Prostate gland (tissue), 2 donors: ENCODE measurements at regions not wholly inside any gene's neighbourhood (a gene's known extent, or its start where the extent isn't known, plus 50 kb on each side); places are given as distances from the start of the nearest gene placed in this dataset.

ENCODE experiments used
- DNase-seq: peaks from one replicate; pipeline ENCODE4 v3.0.0-alpha.2; 2019; ENCODE audit warnings: low spot score
- H3K27ac ChIP-seq, 2 donors: fragments of 200-600 bp; sonication (generic); 2 replicates each; pipeline ENCODE4 v1.5.1; 2017 to 2019
- H3K27me3 ChIP-seq: fragments of 200-600 bp; sonication (generic); replicated peaks from 2 replicates; pipeline ENCODE4 v1.5.1; 2019; ENCODE audit not compliant: insufficient read depth
- H3K36me3 ChIP-seq, 2 donors: fragments of 200-600 bp; sonication (generic); 1 replicate in 1 of 2; 2 replicates in 1 of 2; pipeline versions ENCODE4 v1.5.1 to v1.8.1; 2017 to 2019
- H3K4me1 ChIP-seq: fragments of 200-600 bp; sonication (generic); replicated peaks from 2 replicates; pipeline ENCODE4 v1.5.1; 2019
- H3K4me3 ChIP-seq, 2 donors: fragments of 200-600 bp; sonication (generic); 2 replicates each; pipeline ENCODE4 v1.5.1; 2017 to 2019
- H3K9me3 ChIP-seq: fragments of 200-600 bp; sonication (generic); 2 replicates; pipeline ENCODE4 v1.5.1; 2017
- CTCF ChIP-seq, 4 experiments: fragments of 200-600 bp in 2 of 4; fragments of 450-650 bp in 2 of 4; sonication (generic) in 2 of 4; IDR thresholded peaks; 1 replicate in 3 of 4; 2 replicates in 1 of 4; pipeline ENCODE4 v1.5.1; 2016 to 2019; ENCODE audit warnings: antibody characterized with exemption in 4 of 4, mild to moderate bottlenecking in 2 of 4, moderate library complexity in 2 of 4
- POLR2A ChIP-seq: fragments of 450-650 bp; IDR thresholded peaks from one replicate; pipeline ENCODE4 v1.6.1; 2016; ENCODE audit warnings: antibody characterized with exemption, mild to moderate bottlenecking
- POLR2AphosphoS5 ChIP-seq: sonication (generic); formaldehyde crosslinking; IDR thresholded peaks from one replicate; pipeline ENCODE4 v1.6.1; 2017; ENCODE audit warnings: antibody characterized with exemption
- WGBS: methylation state at CpG from one replicate; pipeline ENCODE4 v1.1.5; 2018; 5-methylcytosine and 5-hydroxymethylcytosine counted together
- intact Hi-C: fragments of 100-400 bp; cut with DNase I; formaldehyde crosslinking; loops from one replicate; pipeline ENCODE4 v1.14.2; 2022

DNA sequence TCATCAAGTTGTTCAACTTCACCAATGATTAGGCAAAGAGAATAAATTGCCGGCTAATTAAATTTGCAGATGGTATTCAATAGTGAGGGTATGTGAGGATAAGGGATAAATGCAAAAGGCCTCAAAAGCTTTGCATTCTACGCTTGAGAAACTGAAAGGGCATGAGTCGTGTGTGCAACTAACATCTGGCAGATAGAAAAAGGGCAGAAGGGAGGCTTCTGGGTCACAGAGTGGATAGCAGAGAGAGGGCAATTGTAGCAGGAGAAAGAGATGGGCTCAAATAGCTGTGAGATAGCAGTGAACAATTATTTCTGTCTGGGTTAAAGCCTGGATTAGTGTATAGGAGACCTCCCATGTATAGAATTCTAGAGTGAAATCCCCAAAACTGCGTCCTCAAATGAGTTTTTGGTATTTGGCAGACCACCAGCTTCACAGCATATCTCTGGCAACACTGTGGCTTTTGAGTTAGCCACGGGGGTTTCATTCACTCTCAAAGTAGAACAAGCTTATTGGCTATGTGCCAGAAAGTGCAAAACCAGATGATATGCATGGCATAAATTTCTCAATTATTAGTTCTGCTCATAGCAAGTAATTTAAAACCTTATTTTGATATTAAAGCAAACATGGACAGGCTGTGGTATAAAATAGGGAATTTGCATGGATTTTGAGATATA is 586.3 kb downstream of the BRINP1 start:
- Histone ChIP-seq H3K9me3 (no peaks in the 10 kb centered on the region), H3K4me1 (no peaks in the 10 kb centered on the region), H3K27me3 (no peaks in the 10 kb centered on the region), H3K27ac (no peak overlapping the region), H3K36me3 (no peaks in the 10 kb centered on the region), H3K4me3 (no peak overlapping the region)
- WGBS, result 65% methylated on average over 5 of the region's 5 CpGs
- intact Hi-C loops, result no loop called here
- TF ChIP-seq POLR2A (no peak), CTCF (IDR thresholded peaks at IDR 0.05) (no peak), POLR2AphosphoS5 (no peak)
- DNase-seq, result no peak

DNA sequence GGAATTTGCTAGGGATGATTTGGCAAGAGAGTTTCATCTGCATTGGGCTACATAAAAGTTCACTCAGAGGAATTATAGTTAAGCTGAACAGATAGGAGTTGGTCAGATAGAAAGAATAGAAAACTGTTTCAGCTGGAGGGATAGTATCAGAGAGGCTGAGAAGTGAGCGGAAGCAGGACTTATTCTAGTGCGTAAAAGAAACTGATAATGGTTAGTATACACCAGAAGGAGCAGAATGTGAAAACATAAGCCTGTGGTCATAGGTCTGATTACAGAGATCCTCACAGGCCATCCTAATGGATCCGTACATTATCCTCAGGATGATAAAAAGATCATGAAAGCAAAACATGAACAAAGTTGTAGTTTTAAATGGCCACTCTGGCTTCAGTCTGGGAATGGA is 585.2 kb downstream of the BRINP1 start:
- Histone ChIP-seq H3K9me3 (no peaks in the 10 kb centered on the region), H3K27ac (no peak overlapping the region), H3K4me3 (no peak overlapping the region), H3K36me3 (no peaks in the 10 kb centered on the region), H3K27me3 (no peaks in the 10 kb centered on the region), H3K4me1 (no peaks in the 10 kb centered on the region)
- no peak for TF ChIP-seq POLR2AphosphoS5
- TF ChIP-seq CTCF (IDR thresholded peaks at IDR 0.05), result no peak
- no peak for TF ChIP-seq POLR2A
- no peak for DNase-seq
- intact Hi-C loops, result no loop called here
- 89% methylated on average over 3 of the region's 3 CpGs for WGBS

- Histone ChIP-seq H3K4me3 (no peak overlapping the region), H3K27me3 (no peaks in the 10 kb centered on the region), H3K36me3 (no peaks in the 10 kb centered on the region), H3K27ac (no peak overlapping the region), H3K4me1 (no peaks in the 10 kb centered on the region), H3K9me3 (no peaks in the 10 kb centered on the region)
- TF ChIP-seq CTCF (IDR thresholded peaks at IDR 0.05), result no peak
- no peak for TF ChIP-seq POLR2A
- WGBS, result 57% methylated on average over 7 of the region's 7 CpGs
- intact Hi-C loops, result no loop called here
- no peak for DNase-seq
These were observed 583.8 kb downstream of the BRINP1 start for GRCh38 chr9:118785456-118785855.

- H3K4me3 ChIP-seq, result no peak overlapping the region
- WGBS, result 74% methylated on average over 3 of the region's 3 CpGs
- no peaks in the 10 kb centered on the region for H3K9me3 ChIP-seq
- H3K36me3 ChIP-seq, result no peaks in the 10 kb centered on the region
- TF ChIP-seq POLR2A (no peak), POLR2AphosphoS5 (no peak)
- no peaks in the 10 kb centered on the region for H3K4me1 ChIP-seq
- H3K27me3 ChIP-seq, result no peaks in the 10 kb centered on the region
- intact Hi-C loops, result no loop called here
- no peak for DNase-seq
- no peak overlapping the region for H3K27ac ChIP-seq
These were observed 582.4 kb downstream of the BRINP1 start for GRCh38 chr9:118786877-118787276.

DNA sequence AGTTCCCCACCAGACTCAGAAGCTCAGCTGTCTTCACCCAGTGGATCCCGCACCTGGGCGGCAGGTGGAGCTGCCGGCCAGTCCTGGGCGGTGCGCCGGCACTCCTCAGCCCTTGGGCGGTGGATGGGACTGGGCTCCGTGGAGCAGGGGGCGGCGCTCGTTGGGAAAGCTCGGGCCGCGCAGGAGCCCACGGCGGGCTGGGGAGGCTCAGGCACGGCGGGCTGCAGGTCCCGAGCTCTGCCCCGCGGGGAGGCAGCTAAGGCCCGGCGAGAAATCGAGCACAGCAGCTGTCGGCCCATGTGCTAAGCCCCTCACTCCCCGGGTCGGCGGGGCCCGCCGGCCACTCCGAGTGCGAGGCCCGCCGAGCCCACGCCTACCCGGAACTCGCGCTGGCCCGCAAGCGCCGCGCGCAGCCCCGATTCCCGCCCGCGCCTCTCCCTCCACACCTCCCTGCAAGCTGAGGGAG is 560.0 kb downstream of the BRINP1 start:
- TF ChIP-seq CTCF (IDR thresholded peaks at IDR 0.05), result peak in 1 of 4 experiments; percentile 16
- TF ChIP-seq POLR2AphosphoS5, result no peak
- H3K4me3 ChIP-seq, result peak overlapping the region in 1 of 2 donors; percentile 4
- no peaks in the 10 kb centered on the region for H3K27me3 ChIP-seq
- DNase-seq, result no peak
- intact Hi-C loops, result no loop called here
- H3K36me3 ChIP-seq, result no peaks in the 10 kb centered on the region
- H3K9me3 ChIP-seq, result no peaks in the 10 kb centered on the region
- 76% methylated on average over 22 of the region's 47 CpGs for WGBS
- no peaks in the 10 kb centered on the region for H3K4me1 ChIP-seq
- H3K27ac ChIP-seq, result no peak overlapping the region
